Cardiac fibroblast (primary cell): ENCODE measurements at regions not wholly inside any gene's neighbourhood (a gene's known extent, or its start where the extent isn't known, plus 50 kb on each side); places are given as distances from the start of the nearest gene placed in this dataset.
"Not testable (repeated sequence)": the region's sequence is repeated elsewhere in the genome, so short reads cannot be mapped to it uniquely, and the experiment has no call there.

Experiments
- DNase-seq, 2 donors: peaks; one replicate each; pipeline versions ENCODE4 v3.0.0 to v3.0.0-alpha.2; 2010; ENCODE audit warnings: low read depth in 2 of 2
- H3K4me3 ChIP-seq, 2 donors: replicated peaks in 1 of 2; 1 replicate in 1 of 2; 2 replicates in 1 of 2; pipeline ENCODE4 v1.5.1; 2011; ENCODE audit warnings: low read depth in 2 of 2, low read length in 2 of 2, mild to moderate bottlenecking in 2 of 2, moderate library complexity in 1 of 2
- CTCF ChIP-seq: IDR thresholded peaks from one replicate; pipeline ENCODE4 v1.5.1; 2011; ENCODE audit warnings: low read depth, mild to moderate bottlenecking, low read length, inconsistent platforms

DNA sequence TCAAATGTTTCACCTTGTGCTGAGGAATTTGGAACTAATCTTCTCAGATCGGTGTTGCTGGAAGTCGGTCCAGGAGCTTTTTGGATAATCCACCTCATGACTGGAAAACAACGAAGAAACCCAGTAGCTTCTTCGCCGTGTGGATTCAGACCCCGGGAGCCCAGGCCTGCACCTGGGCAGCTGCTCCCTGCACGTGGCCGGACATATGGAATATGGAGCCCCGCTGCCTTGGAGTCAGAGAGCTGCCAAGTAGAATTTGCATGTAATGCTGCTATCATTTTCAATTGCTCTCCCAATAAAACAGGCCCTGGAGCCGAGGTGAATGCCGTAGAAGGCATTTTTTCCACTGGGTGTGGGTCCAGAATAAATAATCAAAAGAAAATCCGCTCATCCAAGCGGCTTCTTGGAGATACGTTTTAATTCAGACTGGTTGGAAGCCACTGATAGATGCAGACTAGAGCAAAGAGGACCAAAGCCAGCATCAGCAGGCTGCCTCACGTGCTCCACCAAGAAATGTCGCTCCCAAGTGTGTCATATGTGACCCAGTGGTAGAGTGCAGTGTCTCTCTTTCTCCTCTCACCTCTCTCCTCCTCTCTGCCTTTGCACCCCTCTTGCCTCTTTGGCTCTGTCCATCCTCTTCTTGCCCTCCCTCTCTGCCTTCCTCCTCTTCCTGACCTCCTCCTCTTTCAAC is 115.3 kb downstream of the ZNF664 start:
- no peak for DNase-seq
- no peak for TF ChIP-seq CTCF
- no peak overlapping the region for H3K4me3 ChIP-seq

- not testable (repeated sequence) for DNase-seq, H3K4me3 ChIP-seq
Measured at GRCh38 chr12:124089181-124089914, 116.3 kb downstream of the ZNF664 start.

GRCh38 chr12:124091835-124092234 is 118.8 kb downstream of the ZNF664 start:
- TF ChIP-seq CTCF, result no peak
- H3K4me3 ChIP-seq, result no peak overlapping the region
- no peak for DNase-seq

DNA sequence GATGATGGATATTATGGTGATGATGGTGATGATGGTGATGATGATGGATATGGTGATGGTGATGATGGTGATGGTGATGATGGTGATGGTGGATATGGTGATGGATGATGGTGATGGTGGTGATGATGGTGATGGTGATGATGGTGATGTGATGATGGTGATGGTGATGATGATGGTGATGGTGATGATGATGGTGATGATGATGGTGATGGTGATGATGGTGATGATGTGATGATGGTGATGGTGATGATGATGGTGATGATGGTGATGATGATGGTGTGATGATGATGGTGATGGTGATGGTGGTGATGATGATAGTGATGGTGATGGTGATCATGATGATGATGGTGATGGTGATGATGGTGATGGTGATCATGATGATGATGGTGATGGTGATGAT is 119.5 kb downstream of the ZNF664 start:
- not testable (repeated sequence) for DNase-seq, H3K4me3 ChIP-seq

DNA sequence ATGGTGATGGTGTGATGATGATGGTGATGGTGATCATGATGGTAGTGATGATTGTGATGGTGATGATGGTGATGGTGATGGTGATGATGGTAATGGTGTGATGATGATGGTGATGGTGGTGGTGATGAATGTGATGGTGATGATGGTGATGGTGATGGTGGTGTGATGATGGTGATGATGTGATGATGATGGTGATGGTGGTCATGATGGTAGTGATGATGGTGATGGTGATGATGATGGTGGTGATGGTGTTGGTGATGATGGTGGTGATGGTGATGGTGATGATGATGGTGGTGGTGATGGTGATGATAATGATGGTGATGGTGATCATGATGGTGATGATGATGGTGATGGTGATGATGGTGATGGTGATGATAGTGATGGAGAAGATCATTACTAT is 120.3 kb downstream of the ZNF664 start:
- no peak for TF ChIP-seq CTCF
- H3K4me3 ChIP-seq, result no peak overlapping the region
- no peak for DNase-seq

- no peak overlapping the region for H3K4me3 ChIP-seq
- no peak for DNase-seq
- no peak for TF ChIP-seq CTCF
Measured at GRCh38 chr12:124094188-124094587, 121.2 kb downstream of the ZNF664 start.

DNA sequence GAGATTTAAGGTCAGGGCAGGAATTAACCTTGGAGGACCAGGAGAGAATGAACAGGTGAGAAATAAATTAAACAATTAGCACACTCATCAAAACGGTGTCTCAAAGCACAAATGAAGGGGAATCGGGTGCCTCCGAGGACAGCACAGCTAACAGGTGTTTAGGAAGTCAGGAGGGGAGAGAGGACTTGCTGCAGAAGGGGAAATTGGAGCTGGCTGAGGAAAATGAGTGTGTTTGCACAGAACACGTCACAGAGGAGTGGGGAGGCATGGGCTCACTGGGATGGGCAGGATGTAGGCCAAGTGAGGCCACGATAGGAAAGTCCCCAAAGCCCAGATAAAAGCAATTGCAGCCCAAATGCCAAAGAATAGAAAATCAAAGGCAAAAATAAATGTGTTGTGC is 121.7 kb downstream of the ZNF664 start:
- no peak for DNase-seq
- no peak overlapping the region for H3K4me3 ChIP-seq

More for the DNA sequence above, 121.7 kb downstream of the ZNF664 start:
- no peak for TF ChIP-seq CTCF
